Fibroblast of the aortic adventitia (primary cell): ENCODE measurements at regions not wholly inside any gene's neighbourhood (a gene's known extent, or its start where the extent isn't known, plus 50 kb on each side); places are given as distances from the start of the nearest gene placed in this dataset.

Experiments used
- DNase-seq: peaks from one replicate; pipeline ENCODE4 v3.0.0-alpha.2; 2010; ENCODE audit warnings: low read depth
- H3K4me3 ChIP-seq: 2 replicates; pipeline ENCODE4 v1.5.1; 2011; ENCODE audit warnings: low read depth, mild to moderate bottlenecking, control low read depth, low read length, moderate library complexity
- CTCF ChIP-seq: IDR thresholded peaks from 2 replicates; pipeline ENCODE4 v1.5.1; 2011; ENCODE audit warnings: mild to moderate bottlenecking, low read length, control low read depth, inconsistent platforms; ENCODE audit not compliant: insufficient read depth

GRCh38 chr22:48199667-48200066 is 1437.2 kb downstream of the TBC1D22A start:
- H3K4me3 ChIP-seq, result no peak overlapping the region
- no peak for DNase-seq
- no peak for TF ChIP-seq CTCF

- no peak for TF ChIP-seq CTCF
- no peak overlapping the region for H3K4me3 ChIP-seq
- no peak for DNase-seq
Measured at GRCh38 chr22:48198489-48199459, 1436.3 kb downstream of the TBC1D22A start.

- no peak for TF ChIP-seq CTCF
- H3K4me3 ChIP-seq, result no peak overlapping the region
- no peak for DNase-seq
Measured at GRCh38 chr22:48197189-48197690, 1434.8 kb downstream of the TBC1D22A start.

- TF ChIP-seq CTCF, result no peak
- no peak overlapping the region for H3K4me3 ChIP-seq
- no peak for DNase-seq
Measured at GRCh38 chr22:48192920-48193319, 1430.5 kb downstream of the TBC1D22A start.

GRCh38 chr22:48192071-48192470 is 1429.6 kb downstream of the TBC1D22A start:
- no peak overlapping the region for H3K4me3 ChIP-seq

GRCh38 chr22:48188231-48188721 is 1425.8 kb downstream of the TBC1D22A start:
- no peak for TF ChIP-seq CTCF
- H3K4me3 ChIP-seq, result no peak overlapping the region
- no peak for DNase-seq

More at GRCh38 chr22:48192071-48192470, 1429.6 kb downstream of the TBC1D22A start:
- no peak for DNase-seq
- TF ChIP-seq CTCF, result no peak
